BLaER1 treated with 17β-estradiol and CSF1 and Interleukin-3, amounts not matched to agents 10 nM and 100 nM (cell line): ENCODE measurements at regions not wholly inside any gene's neighbourhood (a gene's known extent, or its start where the extent isn't known, plus 50 kb on each side); places are given as distances from the start of the nearest gene placed in this dataset.
"Not testable (repeated sequence)": the region's sequence is repeated elsewhere in the genome, so short reads cannot be mapped to it uniquely, and the experiment has no call there.

Experiments used
- H3K27ac ChIP-seq, 11 experiments: shearing (Covaris generic); formaldehyde crosslinking; 2 replicates each; pipeline ENCODE4 v1.8.1; 2022
- H3K27me3 ChIP-seq, 11 experiments: shearing (Covaris generic); formaldehyde crosslinking; 2 replicates each; pipeline ENCODE4 v1.8.1; 2022
- H3K36me3 ChIP-seq, 11 experiments: shearing (Covaris generic); formaldehyde crosslinking; 2 replicates each; pipeline ENCODE4 v1.8.1; 2022
- H3K4me1 ChIP-seq, 10 experiments: shearing (Covaris generic); formaldehyde crosslinking; 2 replicates each; pipeline ENCODE4 v1.8.1; 2022
- H3K4me2 ChIP-seq, 11 experiments: shearing (Covaris generic); formaldehyde crosslinking; 2 replicates each; pipeline ENCODE4 v1.8.1; 2022
- H3K4me3 ChIP-seq, 10 experiments: shearing (Covaris generic); formaldehyde crosslinking; 2 replicates each; pipeline ENCODE4 v1.8.1; 2022
- H3K9ac ChIP-seq, 11 experiments: shearing (Covaris generic); formaldehyde crosslinking; 2 replicates each; pipeline ENCODE4 v1.8.1; 2022
- H3K9me3 ChIP-seq, 11 experiments: shearing (Covaris generic); formaldehyde crosslinking; replicated peaks in 1 of 11; 2 replicates each; pipeline ENCODE4 v1.8.1; 2022
- H4K20me1 ChIP-seq, 11 experiments: shearing (Covaris generic); formaldehyde crosslinking; 2 replicates each; pipeline ENCODE4 v1.8.1; 2022
- Cebpa-rat ChIP-seq, 11 experiments: shearing (Covaris generic); IDR thresholded peaks; 2 replicates each; pipeline ENCODE4 v1.8.1; 2022

- TF ChIP-seq Cebpa-rat (IDR thresholded peaks at IDR 0.05), result no peak
- Histone ChIP-seq H3K4me2 (peak overlapping the region in 1 of 11 experiments; percentile 6; a peak in 1 of 22 replicates), H3K27me3 (no peaks in the 10 kb centered on the region)
These were observed 368.7 kb upstream of the UMPS start for GRCh38 chr3:124361566-124361965.

GRCh38 chr3:124362455-124362854 is 367.8 kb upstream of the UMPS start:
- H3K9me3 ChIP-seq, result no peaks in the 10 kb centered on the region; a peak in 1 of 22 replicates
- H3K27me3 ChIP-seq, result no peaks in the 10 kb centered on the region
- H4K20me1 ChIP-seq, result no peaks in the 10 kb centered on the region
- H3K27ac ChIP-seq, result no peak overlapping the region
- no peak overlapping the region for H3K9ac ChIP-seq
- H3K4me3 ChIP-seq, result no peak overlapping the region
- no peak overlapping the region for H3K4me2 ChIP-seq
- TF ChIP-seq Cebpa-rat (IDR thresholded peaks at IDR 0.05), result no peak
- no peaks in the 10 kb centered on the region; a peak in 1 of 22 replicates for H3K36me3 ChIP-seq
- H3K4me1 ChIP-seq, result peaks cover 0 to 19% (median 11%) of the 10 kb centered on the region in 10 experiments; a peak in 18 of 20 replicates

More at GRCh38 chr3:124361566-124361965, 368.7 kb upstream of the UMPS start:
- Histone ChIP-seq H3K36me3 (no peaks in the 10 kb centered on the region; a peak in 1 of 22 replicates), H3K4me3 (no peak overlapping the region), H3K9ac (no peak overlapping the region), H3K4me1 (peaks cover 0 to 19% (median 11%) of the 10 kb centered on the region in 10 experiments; a peak in 18 of 20 replicates), H4K20me1 (no peaks in the 10 kb centered on the region), H3K27ac (no peak overlapping the region), H3K9me3 (no peaks in the 10 kb centered on the region; a peak in 1 of 22 replicates)

GRCh38 chr3:124363476-124363875 is 366.8 kb upstream of the UMPS start:
- Histone ChIP-seq H3K4me1 (peaks cover 0 to 19% (median 11%) of the 10 kb centered on the region in 10 experiments; a peak in 18 of 20 replicates), H3K27ac (no peak overlapping the region), H3K36me3 (no peaks in the 10 kb centered on the region; a peak in 1 of 22 replicates), H3K4me3 (no peak overlapping the region), H3K4me2 (peak overlapping the region in 2 of 11 experiments; percentile 20 to 65; a peak in 2 of 22 replicates), H4K20me1 (no peaks in the 10 kb centered on the region), H3K27me3 (no peaks in the 10 kb centered on the region), H3K9me3 (peaks cover 0 to 3% (median 0%) of the 10 kb centered on the region in 11 experiments; a peak in 2 of 22 replicates), H3K9ac (no peak overlapping the region)
- TF ChIP-seq Cebpa-rat (IDR thresholded peaks at IDR 0.05), result no peak

- peaks cover 0 to 7% (median 5%) of the 10 kb centered on the region in 11 experiments; a peak in 10 of 22 replicates for H3K9me3 ChIP-seq
- no peak for TF ChIP-seq Cebpa-rat (IDR thresholded peaks at IDR 0.05)
- peaks cover 0 to 19% (median 11%) of the 10 kb centered on the region in 10 experiments; a peak in 18 of 20 replicates for H3K4me1 ChIP-seq
- no peaks in the 10 kb centered on the region; a peak in 1 of 22 replicates for H3K36me3 ChIP-seq
- H3K27ac ChIP-seq, result peak overlapping the region in 2 of 11 experiments; percentile 10 to 33; a peak in 2 of 22 replicates
- no peak overlapping the region for H3K4me3 ChIP-seq
- no peak overlapping the region for H3K9ac ChIP-seq
- no peaks in the 10 kb centered on the region for H3K27me3 ChIP-seq
- no peaks in the 10 kb centered on the region for H4K20me1 ChIP-seq
- peak overlapping the region in 10 of 11 experiments; percentile 6 to 75 (median 43); a peak in 17 of 22 replicates for H3K4me2 ChIP-seq
These were observed 365.8 kb upstream of the UMPS start for GRCh38 chr3:124364317-124365020.

- Histone ChIP-seq H3K9me3 (peaks cover 0 to 17% (median 6%) of the 10 kb centered on the region in 11 experiments; a peak in 13 of 22 replicates), H3K4me1 (peaks cover 0 to 19% (median 11%) of the 10 kb centered on the region in 10 experiments; a peak in 18 of 20 replicates)
- not testable (repeated sequence) for H4K20me1 ChIP-seq, H3K4me2 ChIP-seq, H3K27ac ChIP-seq, H3K36me3 ChIP-seq, H3K4me3 ChIP-seq, H3K9ac ChIP-seq, H3K27me3 ChIP-seq
These were observed 363.6 kb upstream of the UMPS start for GRCh38 chr3:124366655-124367054.

- H3K9me3 ChIP-seq, result peaks cover 0 to 23% (median 8%) of the 10 kb centered on the region in 11 experiments; a peak in 16 of 22 replicates
- no peak overlapping the region for H3K4me2 ChIP-seq
- H3K9ac ChIP-seq, result no peak overlapping the region
- no peaks in the 10 kb centered on the region for H4K20me1 ChIP-seq
- no peaks in the 10 kb centered on the region for H3K27me3 ChIP-seq
- TF ChIP-seq Cebpa-rat (IDR thresholded peaks at IDR 0.05), result no peak
- H3K36me3 ChIP-seq, result no peaks in the 10 kb centered on the region; a peak in 1 of 22 replicates
- H3K4me3 ChIP-seq, result no peak overlapping the region
- H3K27ac ChIP-seq, result no peak overlapping the region
- no peaks in the 10 kb centered on the region for H3K4me1 ChIP-seq
These were observed 357.5 kb upstream of the UMPS start for GRCh38 chr3:124372775-124373174.

- no peak for TF ChIP-seq Cebpa-rat (IDR thresholded peaks at IDR 0.05)
- no peak overlapping the region for H3K4me2 ChIP-seq
- no peaks in the 10 kb centered on the region; a peak in 1 of 22 replicates for H3K36me3 ChIP-seq
- no peak overlapping the region for H3K9ac ChIP-seq
- H3K27me3 ChIP-seq, result no peaks in the 10 kb centered on the region
- H3K4me1 ChIP-seq, result no peaks in the 10 kb centered on the region
- H4K20me1 ChIP-seq, result no peaks in the 10 kb centered on the region
- H3K27ac ChIP-seq, result no peak overlapping the region
- H3K9me3 ChIP-seq, result peaks cover 0 to 26% (median 8%) of the 10 kb centered on the region in 11 experiments; a peak in 16 of 22 replicates
- H3K4me3 ChIP-seq, result no peak overlapping the region
These were observed 356.7 kb upstream of the UMPS start for GRCh38 chr3:124373524-124373923.

- no peak overlapping the region for H3K4me3 ChIP-seq
- H3K9ac ChIP-seq, result no peak overlapping the region
- peaks cover 0 to 19% (median 7%) of the 10 kb centered on the region in 11 experiments; a peak in 13 of 22 replicates for H3K9me3 ChIP-seq
- H3K36me3 ChIP-seq, result no peaks in the 10 kb centered on the region; a peak in 1 of 22 replicates
- H3K27me3 ChIP-seq, result no peaks in the 10 kb centered on the region
- no peak overlapping the region for H3K27ac ChIP-seq
- H3K4me1 ChIP-seq, result no peaks in the 10 kb centered on the region
- H3K4me2 ChIP-seq, result no peak overlapping the region
- H4K20me1 ChIP-seq, result no peaks in the 10 kb centered on the region
- TF ChIP-seq Cebpa-rat (IDR thresholded peaks at IDR 0.05), result no peak
These were observed 355.7 kb upstream of the UMPS start for GRCh38 chr3:124374583-124374982.

GRCh38 chr3:124381575-124382333 is 348.5 kb upstream of the UMPS start:
- Histone ChIP-seq H4K20me1 (no peaks in the 10 kb centered on the region), H3K27me3 (no peaks in the 10 kb centered on the region)

More at GRCh38 chr3:124381575-124382333, 348.5 kb upstream of the UMPS start:
- no peaks in the 10 kb centered on the region for H3K4me1 ChIP-seq
- no peak overlapping the region for H3K9ac ChIP-seq
- no peak for TF ChIP-seq Cebpa-rat (IDR thresholded peaks at IDR 0.05)
- H3K4me3 ChIP-seq, result no peak overlapping the region
- H3K9me3 ChIP-seq, result peaks cover 0 to 12% (median 3%) of the 10 kb centered on the region in 11 experiments; a peak in 7 of 22 replicates
- no peak overlapping the region for H3K27ac ChIP-seq
- H3K36me3 ChIP-seq, result peaks cover 0 to 3% (median 0%) of the 10 kb centered on the region in 11 experiments; a peak in 1 of 22 replicates
- H3K4me2 ChIP-seq, result no peak overlapping the region
